ENCODE measurements at regions not wholly inside any gene's neighbourhood (a gene's known extent, or its start where the extent isn't known, plus 50 kb on each side); places are given as distances from the start of the nearest gene placed in this dataset.

- no peak for DNase-seq
These were observed 258.7 kb downstream of the FLRT2 start for GRCh38 chr14:85788470-85789233.

- DNase-seq = no peak
These were observed 236.4 kb downstream of the FLRT2 start for GRCh38 chr14:85766295-85766694.

DNA sequence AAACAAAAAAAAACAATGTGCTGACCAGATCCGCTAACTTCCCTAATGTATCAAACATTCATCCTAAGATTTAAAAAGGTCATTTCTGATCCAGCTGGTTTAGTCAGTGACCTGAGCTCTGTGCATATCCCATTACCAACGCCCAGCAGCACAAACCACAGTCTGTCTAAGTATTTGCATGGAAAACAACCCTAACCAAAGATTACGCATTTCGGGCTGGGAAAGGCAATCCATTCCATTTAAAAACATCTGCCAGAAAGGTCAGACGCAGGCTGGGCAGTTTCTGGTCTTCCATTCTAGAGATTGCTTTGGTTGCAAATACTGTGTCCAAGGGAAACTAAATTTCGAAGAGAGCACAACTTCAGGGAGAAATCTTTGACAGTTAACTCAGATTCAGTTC, 234.9 kb downstream of the FLRT2 start:
- DNase-seq = no peak

- no peak for DNase-seq
These were observed 232.6 kb downstream of the FLRT2 start for GRCh38 chr14:85762526-85762925.

DNA sequence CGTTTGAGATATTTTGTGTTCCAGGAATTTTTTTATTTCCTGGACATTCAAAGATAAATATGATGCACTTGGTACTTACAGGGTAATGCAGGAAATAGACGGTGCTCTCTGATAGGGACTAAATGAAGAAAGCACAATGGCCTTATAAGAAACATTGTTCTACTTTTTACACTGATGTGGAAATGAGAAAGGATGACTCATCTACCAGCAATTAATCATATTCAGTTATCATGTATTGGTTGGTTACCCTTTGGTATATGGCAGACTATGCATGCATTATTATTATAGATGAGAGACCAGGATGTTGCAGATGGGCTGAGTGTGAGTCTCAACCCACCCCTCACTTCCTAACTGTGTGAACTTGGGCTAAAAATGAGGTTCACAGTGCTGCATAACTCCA, 222.2 kb downstream of the FLRT2 start:
- no peak for DNase-seq

GRCh38 chr14:85744573-85744972, 214.6 kb downstream of the FLRT2 start:
- DNase-seq = no peak

- no peak for DNase-seq
These were observed 202.1 kb downstream of the FLRT2 start for GRCh38 chr14:85732031-85732430.

GRCh38 chr14:85731186-85731585, 201.2 kb downstream of the FLRT2 start:
- no peak for DNase-seq

DNA sequence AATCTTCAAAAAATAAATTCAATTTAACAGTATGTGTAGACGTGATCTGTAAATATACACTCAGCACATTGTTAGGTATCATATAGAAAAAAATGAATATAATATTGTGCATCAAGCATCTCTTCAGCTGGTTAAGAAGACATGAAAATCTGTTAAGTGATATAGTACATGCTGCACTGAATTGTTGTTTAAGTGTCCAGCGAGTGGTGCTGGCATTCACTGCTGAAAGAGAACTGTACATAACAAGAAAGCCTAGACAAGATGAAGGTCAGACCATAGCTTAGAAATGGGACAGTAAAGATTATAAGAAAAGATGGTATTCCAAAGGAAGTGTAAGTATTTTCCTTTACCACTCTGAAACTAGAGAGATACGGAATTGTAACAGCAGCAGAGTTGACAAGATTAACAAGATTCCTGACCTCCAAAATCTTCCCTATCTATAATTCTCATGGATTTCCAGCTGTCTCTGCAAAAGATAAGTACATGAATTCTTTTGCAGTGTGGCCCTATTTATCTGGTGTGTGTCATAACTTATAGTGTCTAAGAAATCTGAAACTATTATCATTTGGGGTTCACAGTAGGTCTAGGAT, 198.6 kb downstream of the FLRT2 start:
- DNase-seq = no peak

- no peak for DNase-seq
These were observed 184.1 kb downstream of the FLRT2 start for GRCh38 chr14:85714069-85714468.

DNA sequence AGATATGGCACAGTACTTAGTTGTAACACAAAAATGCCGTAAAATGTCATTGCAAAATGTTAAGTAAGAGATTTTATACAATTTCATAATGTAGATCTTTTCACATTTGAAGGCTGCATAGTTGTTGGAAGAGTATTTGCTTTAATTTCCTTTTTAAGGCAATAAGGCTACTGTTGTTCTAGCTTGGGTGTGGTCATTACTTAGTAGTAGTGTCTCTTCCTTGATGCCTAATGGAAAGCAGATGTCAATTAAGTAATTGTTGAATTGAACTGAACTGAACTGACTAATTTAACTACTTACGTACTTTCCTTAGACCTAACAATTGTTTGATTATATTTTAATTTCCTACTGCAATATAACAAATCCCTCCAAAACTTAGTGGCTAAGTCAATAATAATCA, 181.7 kb downstream of the FLRT2 start:
- DNase-seq = no peak

Measured in 8988T (cell line).